ENCODE measurements at regions not wholly inside any gene's neighbourhood (a gene's known extent, or its start where the extent isn't known, plus 50 kb on each side); places are given as distances from the start of the nearest gene placed in this dataset.

- Histone ChIP-seq H3K27me3 (ENCODE audit: low read length) (no peaks in the 10 kb centered on the region), H3K36me3 (ENCODE audit: low read length) (no peaks in the 10 kb centered on the region), H3K27ac (ENCODE audit: low read depth, low read length) (no peak overlapping the region), H3K4me2 (ENCODE audit: low read depth, low read length, poor library complexity, severe bottlenecking) (no peak overlapping the region), H3K79me2 (ENCODE audit: insufficient read depth, low read length) (no peaks in the 10 kb centered on the region), H3K9ac (ENCODE audit: low read length) (no peak overlapping the region), H4K20me1 (ENCODE audit: low read depth, low read length) (no peaks in the 10 kb centered on the region), H2AFZ (ENCODE audit: low read depth, low read length, severe bottlenecking) (no peak overlapping the region), H3F3A (ENCODE audit: insufficient read depth) (no peaks in the 10 kb centered on the region), H3K9me3 (ENCODE audit: insufficient read depth, low read length) (no peaks in the 10 kb centered on the region), H3K4me3 (ENCODE audit: insufficient read depth, low read length, poor library complexity, severe bottlenecking) (no peak overlapping the region), H3K9me2 (replicated peaks; ENCODE audit: insufficient read depth, low read length) (no peaks in the 10 kb centered on the region)
- TF ChIP-seq, protein P1, sequence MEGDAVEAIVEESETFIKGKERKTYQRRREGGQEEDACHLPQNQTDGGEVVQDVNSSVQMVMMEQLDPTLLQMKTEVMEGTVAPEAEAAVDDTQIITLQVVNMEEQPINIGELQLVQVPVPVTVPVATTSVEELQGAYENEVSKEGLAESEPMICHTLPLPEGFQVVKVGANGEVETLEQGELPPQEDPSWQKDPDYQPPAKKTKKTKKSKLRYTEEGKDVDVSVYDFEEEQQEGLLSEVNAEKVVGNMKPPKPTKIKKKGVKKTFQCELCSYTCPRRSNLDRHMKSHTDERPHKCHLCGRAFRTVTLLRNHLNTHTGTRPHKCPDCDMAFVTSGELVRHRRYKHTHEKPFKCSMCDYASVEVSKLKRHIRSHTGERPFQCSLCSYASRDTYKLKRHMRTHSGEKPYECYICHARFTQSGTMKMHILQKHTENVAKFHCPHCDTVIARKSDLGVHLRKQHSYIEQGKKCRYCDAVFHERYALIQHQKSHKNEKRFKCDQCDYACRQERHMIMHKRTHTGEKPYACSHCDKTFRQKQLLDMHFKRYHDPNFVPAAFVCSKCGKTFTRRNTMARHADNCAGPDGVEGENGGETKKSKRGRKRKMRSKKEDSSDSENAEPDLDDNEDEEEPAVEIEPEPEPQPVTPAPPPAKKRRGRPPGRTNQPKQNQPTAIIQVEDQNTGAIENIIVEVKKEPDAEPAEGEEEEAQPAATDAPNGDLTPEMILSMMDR (IDR thresholded peaks at IDR 0.05; ENCODE audit: insufficient read depth, low read length, poor library complexity, severe bottlenecking), result no peak
Measured at GRCh38 chr6:104579310-104579863, 280.3 kb downstream of the HACE1 start.

DNA sequence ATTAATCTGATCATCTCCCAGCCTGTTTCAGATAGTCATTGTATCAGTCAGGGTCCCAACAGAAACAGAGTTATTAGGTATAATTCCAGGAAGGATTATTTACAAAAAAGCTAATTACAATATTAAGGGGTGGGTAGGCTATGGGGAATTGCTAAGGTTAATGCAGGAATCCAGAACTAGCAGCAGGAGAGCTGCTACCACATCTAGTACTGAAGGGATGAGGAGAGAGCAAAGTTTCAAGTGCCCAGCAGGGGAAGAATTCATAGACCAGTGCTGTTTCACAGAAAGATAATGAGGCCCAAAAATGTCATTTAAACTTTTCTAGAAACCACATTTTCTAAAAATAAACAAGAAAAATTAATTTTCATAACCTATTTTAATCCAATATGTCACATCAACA lies 284.2 kb downstream of the HACE1 start:
- no peaks in the 10 kb centered on the region for H3F3A ChIP-seq (ENCODE audit: insufficient read depth)

DNA sequence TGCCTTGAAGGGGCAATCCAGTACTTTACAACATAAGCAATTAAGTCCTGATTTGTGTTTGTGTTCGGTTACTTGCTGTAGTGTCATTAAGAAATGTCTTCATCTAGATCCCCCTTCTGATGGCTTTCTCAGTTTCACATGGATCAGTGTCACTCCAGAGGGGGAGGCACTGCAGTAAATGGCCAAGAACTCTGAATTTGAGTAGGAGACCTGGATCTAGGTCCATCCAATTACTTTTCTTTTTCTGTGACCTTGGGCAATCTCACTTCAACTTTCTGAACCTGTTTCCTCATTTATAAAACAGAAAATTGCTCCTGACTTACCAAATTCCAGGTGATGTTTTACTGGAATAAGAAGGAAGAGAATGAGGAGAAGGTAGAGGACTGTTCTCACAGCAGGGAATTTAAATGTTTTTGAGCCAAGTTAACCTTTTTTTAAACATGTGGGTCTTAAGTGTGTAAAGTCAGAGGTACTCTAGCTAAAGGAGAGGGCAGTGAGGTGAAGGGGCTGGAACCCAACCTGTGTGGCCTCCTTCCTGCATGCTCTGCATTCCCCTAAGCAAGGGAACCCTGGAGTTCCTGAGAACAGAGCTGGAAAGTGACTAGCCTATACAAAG lies 285.5 kb downstream of the HACE1 start:
- Histone ChIP-seq H4K20me1 (ENCODE audit: low read depth, low read length) (no peaks in the 10 kb centered on the region), H2AFZ (ENCODE audit: low read depth, low read length, severe bottlenecking) (no peak overlapping the region), H3F3A (ENCODE audit: insufficient read depth) (no peaks in the 10 kb centered on the region), H3K9ac (ENCODE audit: low read length) (no peak overlapping the region), H3K9me3 (ENCODE audit: insufficient read depth, low read length) (no peaks in the 10 kb centered on the region), H3K36me3 (ENCODE audit: low read length) (no peaks in the 10 kb centered on the region), H3K9me2 (replicated peaks; ENCODE audit: insufficient read depth, low read length) (no peaks in the 10 kb centered on the region), H3K4me2 (ENCODE audit: low read depth, low read length, poor library complexity, severe bottlenecking) (no peak overlapping the region), H3K27ac (ENCODE audit: low read depth, low read length) (no peak overlapping the region), H3K27me3 (ENCODE audit: low read length) (no peaks in the 10 kb centered on the region), H3K79me2 (ENCODE audit: insufficient read depth, low read length) (no peaks in the 10 kb centered on the region), H3K4me3 (ENCODE audit: insufficient read depth, low read length, poor library complexity, severe bottlenecking) (no peak overlapping the region)
- TF ChIP-seq EZH2phosphoT487 (conservative IDR thresholded peaks at IDR 0.05; ENCODE audit: low read length), result no peak
- TF ChIP-seq, protein P1 (IDR thresholded peaks at IDR 0.05; ENCODE audit: insufficient read depth, low read length, poor library complexity, severe bottlenecking), result no peak

More for the DNA sequence above, 284.2 kb downstream of the HACE1 start:
- no peak overlapping the region for H3K4me2 ChIP-seq (ENCODE audit: low read depth, low read length, poor library complexity, severe bottlenecking)
- H4K20me1 ChIP-seq (ENCODE audit: low read depth, low read length), result no peaks in the 10 kb centered on the region
- H3K27me3 ChIP-seq (ENCODE audit: low read length), result no peaks in the 10 kb centered on the region
- no peaks in the 10 kb centered on the region for H3K9me3 ChIP-seq (ENCODE audit: insufficient read depth, low read length)
- no peak overlapping the region for H2AFZ ChIP-seq (ENCODE audit: low read depth, low read length, severe bottlenecking)
- H3K4me3 ChIP-seq (ENCODE audit: insufficient read depth, low read length, poor library complexity, severe bottlenecking), result no peak overlapping the region
- no peak overlapping the region for H3K9ac ChIP-seq (ENCODE audit: low read length)
- H3K79me2 ChIP-seq (ENCODE audit: insufficient read depth, low read length), result no peaks in the 10 kb centered on the region
- TF ChIP-seq, protein P1 (IDR thresholded peaks at IDR 0.05; ENCODE audit: insufficient read depth, low read length, poor library complexity, severe bottlenecking), result no peak
- no peak for TF ChIP-seq EZH2phosphoT487 (conservative IDR thresholded peaks at IDR 0.05; ENCODE audit: low read length)
- no peaks in the 10 kb centered on the region for H3K9me2 ChIP-seq (replicated peaks; ENCODE audit: insufficient read depth, low read length)
- no peaks in the 10 kb centered on the region for H3K36me3 ChIP-seq (ENCODE audit: low read length)
- no peak overlapping the region for H3K27ac ChIP-seq (ENCODE audit: low read depth, low read length)
